ENCODE measurements at regions not wholly inside any gene's neighbourhood (a gene's known extent, or its start where the extent isn't known, plus 50 kb on each side); places are given as distances from the start of the nearest gene placed in this dataset.

- peak overlapping the region; percentile 87 for H2BK15ac ChIP-seq (ENCODE audit: low read depth, low read length)
- intact Hi-C loops (cut with micrococcal nuclease) = no loop called here
- peaks cover 3% of the 10 kb centered on the region; the same call in 1 of the 2 replicates for H3K9me1 ChIP-seq (ENCODE audit: insufficient read depth, low read length)
- H3K9ac ChIP-seq (ENCODE audit: low read depth, low read length) = no peak overlapping the region
- H3K4me3 ChIP-seq (ENCODE audit: insufficient read depth, low read depth, low read length) = no peak overlapping the region
- peak overlapping the region; percentile 82 for H3K27ac ChIP-seq (ENCODE audit: insufficient read depth, low read length)
- BruUV-seq (replicated peaks) = no TSS peak
- peak overlapping the region; percentile 47 for H3K23ac ChIP-seq (ENCODE audit: low read depth, low read length)
- peaks cover 15% of the 10 kb centered on the region; the same call in 1 of the 2 replicates for H3K4me1 ChIP-seq (ENCODE audit: control insufficient read depth, insufficient read depth, low read length)
- ATAC-seq (ENCODE audit: low read depth) = peak; percentile 80
- H3K18ac ChIP-seq (ENCODE audit: low read depth, low read length) = peak overlapping the region; percentile 99; the same call in 1 of the 2 replicates
- peak overlapping the region; percentile 91 for H2BK120ac ChIP-seq (ENCODE audit: low read depth, low read length)
- H2BK5ac ChIP-seq (ENCODE audit: low read depth, low read length, poor library complexity, severe bottlenecking) = peak overlapping the region; percentile 99
- no peaks in the 10 kb centered on the region for H3K36me3 ChIP-seq (ENCODE audit: control insufficient read depth, insufficient read depth, low read length)
- H3K56ac ChIP-seq (ENCODE audit: extremely low read depth, insufficient read depth, low read length) = peak overlapping the region; percentile 54; the same call in 1 of the 2 replicates
- peak; percentile 90 for DNase-seq
- no peaks in the 10 kb centered on the region for H4K20me1 ChIP-seq (ENCODE audit: insufficient read depth, low read length)
- H3K79me1 ChIP-seq (ENCODE audit: low read depth in 1 of 2, low read length in 2 of 2) = no peaks in the 10 kb centered on the region
- peak overlapping the region; percentile 75 to 82 for H4K8ac ChIP-seq (ENCODE audit: low read depth in 2 of 2, low read length in 2 of 2)
- peak overlapping the region; percentile 78 for H3K4ac ChIP-seq (ENCODE audit: low read depth, low read length)
- H2AK5ac ChIP-seq (ENCODE audit: low read depth, low read length) = peak overlapping the region; percentile 95
- H2AK9ac ChIP-seq (replicated peaks; ENCODE audit: low read depth, low read length, poor library complexity) = peak overlapping the region; percentile 4
- H2BK20ac ChIP-seq (ENCODE audit: low read depth, low read length) = peak overlapping the region; percentile 95
- no peaks in the 10 kb centered on the region; the same call in 1 of the 2 replicates for H3K9me3 ChIP-seq (ENCODE audit: control insufficient read depth, insufficient read depth, low read length)
- CTCF ChIA-PET = interaction anchor here (0.6 kb wide), 1 partner anchor 15 kb away, joined by 4 read pairs; no protein-coding TSS in a partner anchor
- peak overlapping the region; percentile 85 for H3K14ac ChIP-seq (replicated peaks; ENCODE audit: low read depth, low read length)
- TF ChIP-seq CHD1 (IDR thresholded peaks at IDR 0.05; ENCODE audit: low read depth, low read length) (no peak), RAD21 (IDR thresholded peaks at IDR 0.05; ENCODE audit: low read length) (0 out of 2 replicates have a peak, but pooled peaks have one; percentile 17)
- no peaks in the 10 kb centered on the region for H3K27me3 ChIP-seq (ENCODE audit: control insufficient read depth, insufficient read depth, low read length)
- dilution Hi-C loops (cut with HindIII; ENCODE audit: low sequenced_read_pairs, unreplicated experiment) = no loop called here
- POLR2A ChIA-PET (ENCODE audit: unreplicated experiment) = no interaction called here
- H4K5ac ChIP-seq (ENCODE audit: low read depth, low read length) = peak overlapping the region; percentile 99
- in situ Hi-C loops (cut with MboI; ENCODE audit: low sequenced_read_pairs) = no loop called here
- no peak overlapping the region for H2AFZ ChIP-seq (replicated peaks; ENCODE audit: low read length, poor library complexity)
- peak overlapping the region; percentile 92 for H4K91ac ChIP-seq (ENCODE audit: insufficient read depth, low read depth, low read length)
- no peak overlapping the region for H3K4me2 ChIP-seq (ENCODE audit: low read depth, low read length)
- WGBS, 2 experiments (ENCODE audit: extremely low coverage in 2 of 2, insufficient read length in 1 of 2) = no CpG with 5 or more reads among the region's 1 CpG
Measured at GRCh38 chr3:16112910-16113504, 61.5 kb upstream of the GALNT15 start.

All from IMR-90 (cell line).